ACHN (cell line): ENCODE measurements at regions not wholly inside any gene's neighbourhood (a gene's known extent, or its start where the extent isn't known, plus 50 kb on each side); places are given as distances from the start of the nearest gene placed in this dataset.

Experiments used
- DNase-seq: peaks from one replicate; pipeline ENCODE4 v3.0.0-alpha.2; 2015
- in situ Hi-C: cut with HindIII; loops from 2 replicates; pipeline ENCODE4 v1.10.0; 2017; ENCODE audit warnings: low sequenced_read_pairs, low pct_ligation_motif_present, low pct_unique_long_range_greater_than_20kb

DNA sequence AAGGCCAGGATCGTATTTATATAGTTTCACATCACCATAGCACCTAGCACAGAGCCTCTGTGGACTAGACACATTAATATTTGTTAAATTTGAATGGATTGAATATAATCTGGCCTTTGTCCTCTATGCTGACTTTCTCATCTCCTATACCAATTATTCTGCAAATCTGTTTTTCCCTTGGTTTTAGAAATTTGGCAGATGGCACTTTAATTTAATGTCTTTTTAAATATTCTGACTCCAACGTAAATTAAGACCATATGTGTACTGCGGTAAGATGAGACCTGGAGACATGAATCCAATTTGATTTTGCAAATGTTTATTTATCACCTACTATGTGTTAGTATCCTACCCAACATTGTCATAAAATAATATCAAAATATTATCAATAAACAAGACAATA, 1281.9 kb upstream of the PIK3C3 start:
- in situ Hi-C loops = no loop called here
- DNase-seq = no peak

GRCh38 chr18:40672590-40672989, 1282.4 kb upstream of the PIK3C3 start:
- no peak for DNase-seq
- in situ Hi-C loops = no loop called here

GRCh38 chr18:40670668-40671375, 1284.2 kb upstream of the PIK3C3 start:
- in situ Hi-C loops = no loop called here

GRCh38 chr18:40662898-40663437, 1292.1 kb upstream of the PIK3C3 start:
- DNase-seq = no peak
- in situ Hi-C loops = no loop called here

More at GRCh38 chr18:40670668-40671375, 1284.2 kb upstream of the PIK3C3 start:
- DNase-seq = no peak

DNA sequence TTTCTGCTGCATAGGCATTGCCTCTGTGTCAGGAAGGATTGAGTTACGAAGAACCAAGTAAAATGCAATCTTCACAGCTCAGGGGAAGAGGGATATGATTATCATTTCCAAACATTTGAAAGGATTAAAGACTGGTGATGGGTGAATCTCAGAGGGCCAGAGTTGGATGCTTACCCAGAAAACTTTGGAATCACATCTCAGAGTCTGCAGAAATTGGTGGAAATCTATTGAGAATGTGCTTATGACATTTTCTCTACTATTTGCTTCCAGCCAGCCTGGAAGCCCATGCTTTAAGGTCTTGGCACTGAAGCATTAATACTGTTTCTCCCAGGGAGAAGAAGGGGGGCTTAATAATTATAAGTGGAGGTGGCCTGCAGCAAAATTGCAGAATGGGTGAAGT, 1301.4 kb upstream of the PIK3C3 start:
- DNase-seq = no peak
- in situ Hi-C loops = no loop called here

- DNase-seq = no peak
- in situ Hi-C loops = no loop called here
Measured at GRCh38 chr18:40652321-40652720, 1302.7 kb upstream of the PIK3C3 start.

GRCh38 chr18:40651163-40651562, 1303.9 kb upstream of the PIK3C3 start:
- DNase-seq = no peak
- in situ Hi-C loops = no loop called here

GRCh38 chr18:40642692-40643229, 1312.3 kb upstream of the PIK3C3 start:
- in situ Hi-C loops = no loop called here
- no peak for DNase-seq

- in situ Hi-C loops = no loop called here
Measured at GRCh38 chr18:40631319-40631718, 1323.7 kb upstream of the PIK3C3 start.

DNA sequence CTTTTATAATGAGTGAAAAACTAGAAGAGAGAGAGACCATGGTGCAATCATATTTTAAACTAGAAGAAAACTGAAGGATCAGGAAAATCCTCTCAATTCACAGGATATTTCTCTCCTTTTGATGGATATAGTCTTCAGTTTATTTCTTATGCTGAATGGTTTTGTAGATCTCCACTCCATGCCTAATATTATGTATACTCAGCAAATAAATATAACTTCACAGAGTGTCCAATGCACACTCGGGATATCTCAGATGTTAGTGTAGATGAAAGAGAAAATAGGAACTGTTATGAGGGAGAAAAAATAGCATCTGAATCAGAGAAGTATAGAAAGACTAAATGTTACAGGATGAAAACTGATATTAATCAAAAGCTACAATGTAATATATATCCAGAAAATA, 1324.5 kb upstream of the PIK3C3 start:
- in situ Hi-C loops = no loop called here

More at GRCh38 chr18:40631319-40631718, 1323.7 kb upstream of the PIK3C3 start:
- no peak for DNase-seq

GRCh38 chr18:40624959-40625358, 1330.1 kb upstream of the PIK3C3 start:
- no peak for DNase-seq
- in situ Hi-C loops = no loop called here

More for the DNA sequence above, 1324.5 kb upstream of the PIK3C3 start:
- no peak for DNase-seq

GRCh38 chr18:40613721-40614120, 1341.3 kb upstream of the PIK3C3 start:
- DNase-seq = no peak
- in situ Hi-C loops = no loop called here

DNA sequence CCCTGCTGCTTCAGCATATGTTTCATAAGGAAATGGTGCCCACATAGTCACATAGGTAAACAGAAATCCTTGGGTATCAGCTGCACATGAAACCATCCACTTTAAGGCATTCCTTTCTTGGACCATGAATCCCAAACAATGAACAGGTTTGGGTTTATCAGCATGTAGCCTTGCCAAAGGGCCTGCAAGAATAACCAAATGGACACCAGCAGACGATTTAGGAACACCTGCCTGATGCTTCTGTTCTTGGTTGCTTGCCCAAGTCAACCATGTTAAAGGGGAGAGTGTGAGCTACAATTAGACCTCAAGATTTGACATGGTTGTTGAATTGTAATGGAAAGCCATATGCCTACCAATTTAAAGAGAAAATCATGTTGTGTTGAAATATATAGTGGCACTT, 1342.7 kb upstream of the PIK3C3 start:
- in situ Hi-C loops = no loop called here
- no peak for DNase-seq

- in situ Hi-C loops = no loop called here
- DNase-seq = no peak
Measured at GRCh38 chr18:40608226-40608625, 1346.8 kb upstream of the PIK3C3 start.

GRCh38 chr18:40607542-40608148, 1347.4 kb upstream of the PIK3C3 start:
- DNase-seq = no peak
- in situ Hi-C loops = no loop called here

GRCh38 chr18:40606996-40607395, 1348.0 kb upstream of the PIK3C3 start:
- in situ Hi-C loops = no loop called here
- DNase-seq = no peak

DNA sequence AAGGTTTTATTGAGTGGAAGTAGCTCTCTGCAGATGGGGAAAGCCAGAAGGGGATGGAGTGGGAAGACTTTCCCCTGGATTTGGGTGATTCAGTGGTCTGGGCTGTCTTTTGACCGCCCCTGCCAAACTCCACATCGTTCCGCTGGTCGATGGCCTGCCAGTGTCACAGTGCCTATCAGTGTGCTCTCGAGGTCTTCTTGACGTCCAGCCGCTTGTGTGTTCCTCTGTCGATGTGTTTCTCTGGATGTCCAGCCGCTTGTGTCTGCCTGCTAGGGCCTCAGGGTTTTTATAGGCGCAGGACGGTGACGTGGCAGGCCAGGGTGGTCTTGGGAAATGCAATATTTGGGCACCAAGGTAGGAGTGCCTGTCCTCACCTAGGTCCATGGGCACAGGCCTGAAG, 1371.4 kb upstream of the PIK3C3 start:
- in situ Hi-C loops = no loop called here
- no peak for DNase-seq

DNA sequence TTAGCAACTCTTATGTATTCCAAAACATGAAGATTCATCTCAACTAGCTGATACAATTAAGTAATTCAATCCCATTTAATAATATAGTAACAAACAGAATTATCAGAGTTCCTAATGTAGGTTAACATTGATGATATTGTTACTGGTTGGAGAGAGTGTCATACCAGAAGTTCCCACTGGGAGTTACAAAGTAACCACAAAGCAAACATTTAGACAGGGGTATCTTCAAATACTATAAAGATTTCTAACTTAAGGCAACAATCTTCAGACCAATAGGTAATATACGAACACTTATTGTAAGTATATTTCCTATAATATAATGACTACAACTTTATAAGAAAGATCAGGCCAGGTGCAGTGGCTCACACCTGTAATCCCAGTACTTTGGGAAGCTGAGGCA, 1372.9 kb upstream of the PIK3C3 start:
- no peak for DNase-seq
- in situ Hi-C loops = no loop called here

- no peak for DNase-seq
- in situ Hi-C loops = no loop called here
Measured at GRCh38 chr18:40577981-40578365, 1377.1 kb upstream of the PIK3C3 start.
